ENCODE measurements at regions not wholly inside any gene's neighbourhood (a gene's known extent, or its start where the extent isn't known, plus 50 kb on each side); places are given as distances from the start of the nearest gene placed in this dataset.

GRCh38 chr18:30094556-30094955, 948.0 kb downstream of the DSC3 start:
- no peak for TF ChIP-seq CTCF (IDR thresholded peaks at IDR 0.05)
- no peak for TF ChIP-seq POLR2A (IDR thresholded peaks at IDR 0.05)
